OCI-LY1 (cell line): ENCODE measurements at regions not wholly inside any gene's neighbourhood (a gene's known extent, or its start where the extent isn't known, plus 50 kb on each side); places are given as distances from the start of the nearest gene placed in this dataset.

Experiments used
- CTCF ChIP-seq: fragments of 200-600 bp; sonication (generic), shearing (Covaris generic); IDR thresholded peaks from 2 replicates; pipeline ENCODE4 v1.5.1; 2017; ENCODE audit warnings: mild to moderate bottlenecking, antibody characterized with exemption, low read length, moderate library complexity, mixed read lengths
- EZH2 ChIP-seq: fragments of 200-600 bp; sonication (generic), shearing (Covaris generic); IDR thresholded peaks from 2 replicates; pipeline ENCODE4 v1.8.0; 2017; ENCODE audit warnings: borderline replicate concordance, mixed run types, mild to moderate bottlenecking, antibody characterized with exemption, low read length, moderate library complexity, mixed read lengths

GRCh38 chr3:71912839-71913495, 128.0 kb upstream of the PROK2 start:
- no peak for TF ChIP-seq CTCF
- no peak for TF ChIP-seq EZH2
